Right cardiac atrium (tissue), 5 donors: ENCODE measurements at regions not wholly inside any gene's neighbourhood (a gene's known extent, or its start where the extent isn't known, plus 50 kb on each side); places are given as distances from the start of the nearest gene placed in this dataset.

Experiments used
- ATAC-seq, 2 donors: fragments of 200-7000 bp; cut with Tn5 transposase; one replicate each; pipeline versions ENCODE4 v1.8.0 to v1.9.1; 2020; ENCODE audit warnings: moderate library complexity in 2 of 2, mild to moderate bottlenecking in 1 of 2
- DNase-seq, 3 donors: peaks; one replicate each; pipeline ENCODE4 v3.0.0-alpha.2; 2020
- H3K27ac ChIP-seq: one replicate; pipeline ENCODE4 v1.5.1; 2013; ENCODE audit warnings: mild to moderate bottlenecking, low read length, control low read depth, moderate library complexity
- H3K27me3 ChIP-seq: one replicate; pipeline ENCODE4 v1.6.1; 2013; ENCODE audit not compliant: control insufficient read depth, insufficient read depth
- H3K4me1 ChIP-seq: one replicate; pipeline ENCODE4 v1.6.1; 2013; ENCODE audit warnings: low read length; ENCODE audit not compliant: control insufficient read depth, insufficient read depth
- H3K4me3 ChIP-seq: one replicate; pipeline ENCODE4 v1.5.1; 2013; ENCODE audit warnings: low read length, control low read depth
- H3K9me3 ChIP-seq: one replicate; pipeline ENCODE4 v1.6.1; 2013; ENCODE audit warnings: low read length; ENCODE audit not compliant: control insufficient read depth
- WGBS: extraction: QIAGEN DNeasy Blood & Tissue Kit; methylation state at CpG from one replicate; pipeline ENCODE4 v1.1.7; 2013; 5-methylcytosine and 5-hydroxymethylcytosine counted together
- intact Hi-C, 4 donors: fragments of 100-400 bp; cut with DNase I; formaldehyde crosslinking; loops; one replicate each; pipeline versions ENCODE4 v1.11.0 to v1.14.0; 2022 to 2023
- donor health status: healthy with polysubstance abuse.
- donor health status: DM: no; HTN: yes; CAD: no.
- donor health status: DM: no; HTN: no; CAD: no.
- donor health status: DM: no; HTN: yes; CAD: no; lungs with severe emphysema.
- donor health status: DM: yes; HTN: yes; CAD: no.

GRCh38 chr13:50400035-50400726, 384.9 kb downstream of the KCNRG start:
- no peaks in the 10 kb centered on the region for H3K27me3 ChIP-seq
- H3K4me3 ChIP-seq: no peak overlapping the region
- intact Hi-C loops: no loop called here
- no peaks in the 10 kb centered on the region for H3K9me3 ChIP-seq
- peak; percentile 31 to 73 (median 70) for DNase-seq
- WGBS: 51% methylated on average over 3 of the region's 3 CpGs
- ATAC-seq: peak; percentile 80 to 90
- peak overlapping the region; percentile 20 for H3K27ac ChIP-seq
- H3K4me1 ChIP-seq: peaks cover 4% of the 10 kb centered on the region

DNA sequence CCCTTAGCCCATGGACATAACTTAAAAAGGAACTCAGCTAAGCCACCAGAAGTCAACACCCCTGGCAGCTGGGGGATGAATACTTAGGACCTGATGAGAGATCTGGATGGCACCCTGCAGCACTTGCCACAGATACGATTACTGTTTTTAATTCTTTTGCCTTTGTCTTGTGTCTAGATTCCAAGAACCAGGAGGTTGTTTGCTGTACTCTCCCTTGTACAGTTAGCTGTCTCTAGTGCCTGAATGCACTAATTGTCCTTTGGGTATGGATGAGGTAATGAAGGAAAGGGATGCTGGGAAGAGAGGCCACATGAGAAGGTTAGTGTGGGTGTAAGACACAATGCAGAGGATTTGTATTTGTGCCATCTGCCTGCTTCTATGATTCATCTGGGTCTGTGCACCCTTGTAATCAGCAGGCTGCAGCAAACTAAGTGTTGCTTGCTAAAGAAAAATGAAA, 385.8 kb downstream of the KCNRG start:
- H3K4me1 ChIP-seq: peaks cover 4% of the 10 kb centered on the region
- WGBS: 41% methylated on average over 1 of the region's 1 CpG
- no peak for DNase-seq
- H3K27ac ChIP-seq: no peak overlapping the region
- ATAC-seq: peak; percentile 53 to 74
- no peaks in the 10 kb centered on the region for H3K27me3 ChIP-seq
- H3K9me3 ChIP-seq: no peaks in the 10 kb centered on the region
- H3K4me3 ChIP-seq: no peak overlapping the region
- intact Hi-C loops: no loop called here

DNA sequence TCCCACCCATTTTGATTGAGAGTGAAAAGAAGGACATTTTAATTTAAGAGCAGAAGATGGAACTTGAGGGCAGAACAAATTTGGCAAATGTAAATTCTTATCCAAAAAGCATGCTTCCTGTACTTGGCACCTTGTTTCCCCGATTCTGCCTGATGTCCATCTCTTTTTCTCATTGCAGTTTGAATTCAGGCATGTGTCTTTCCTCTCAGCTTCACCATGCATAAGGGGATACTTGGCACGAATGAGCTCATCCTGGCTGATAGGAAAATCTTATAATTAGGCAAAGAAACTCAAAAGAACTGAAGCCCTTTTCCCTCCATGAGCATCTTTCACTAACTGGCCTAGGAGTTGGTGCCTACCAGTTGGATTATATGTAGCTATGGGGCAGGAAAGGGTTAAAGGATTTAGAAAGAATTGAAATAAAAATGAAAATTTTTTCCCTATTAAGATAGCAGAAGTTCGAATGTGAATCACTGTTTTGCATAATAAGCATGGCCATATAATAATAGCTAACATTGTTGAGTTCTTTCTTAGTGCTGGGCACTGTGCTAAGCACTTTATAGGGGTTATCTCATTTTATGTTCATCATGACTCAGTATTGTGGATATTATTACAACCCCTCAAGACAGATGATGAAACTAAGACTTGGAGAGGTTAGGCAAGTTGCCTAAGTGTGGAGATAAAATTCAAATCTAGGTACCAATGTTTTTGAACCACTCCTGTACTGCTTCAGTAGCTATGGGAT, 386.6 kb downstream of the KCNRG start:
- ATAC-seq: peak; percentile 20 to 67
- H3K4me3 ChIP-seq: no peak overlapping the region
- intact Hi-C loops: no loop called here
- no peaks in the 10 kb centered on the region for H3K9me3 ChIP-seq
- H3K27ac ChIP-seq: no peak overlapping the region
- peaks cover 4% of the 10 kb centered on the region for H3K4me1 ChIP-seq
- no peak for DNase-seq
- H3K27me3 ChIP-seq: no peaks in the 10 kb centered on the region
- 49% methylated on average over 3 of the region's 3 CpGs for WGBS

- Histone ChIP-seq H3K27me3 (no peaks in the 10 kb centered on the region), H3K9me3 (no peaks in the 10 kb centered on the region), H3K4me1 (peaks cover 4% of the 10 kb centered on the region), H3K4me3 (no peak overlapping the region), H3K27ac (no peak overlapping the region)
- WGBS: 52% methylated on average over 1 of the region's 1 CpG
- no peak for DNase-seq
- intact Hi-C loops: no loop called here
- no peak for ATAC-seq
Observed at GRCh38 chr13:50403311-50403710, 388.1 kb downstream of the KCNRG start.

DNA sequence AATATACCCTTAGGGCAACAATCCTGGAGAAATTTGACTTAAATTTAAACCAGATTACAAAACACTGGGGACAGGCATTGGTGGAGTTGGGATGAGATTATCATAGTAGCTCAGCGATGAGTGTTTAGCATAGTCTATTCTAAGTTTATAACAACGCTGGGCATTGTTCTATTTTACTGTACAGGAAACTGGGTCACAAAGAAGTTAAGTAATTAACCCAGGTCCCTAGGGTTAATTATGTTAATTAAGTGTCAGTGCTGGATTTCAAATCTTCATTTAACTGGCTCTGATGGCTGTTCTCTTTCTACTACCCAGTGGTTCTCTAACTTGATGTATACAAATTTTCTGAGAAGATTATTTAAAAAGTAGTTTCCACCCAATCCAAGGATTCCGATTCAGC, 388.9 kb downstream of the KCNRG start:
- intact Hi-C loops: no loop called here
- no peak overlapping the region for H3K27ac ChIP-seq
- ATAC-seq (no peak), DNase-seq (no peak)
- peaks cover 4% of the 10 kb centered on the region for H3K4me1 ChIP-seq
- no peak overlapping the region for H3K4me3 ChIP-seq
- WGBS: 66% methylated on average over 3 of the region's 3 CpGs
- no peaks in the 10 kb centered on the region for H3K9me3 ChIP-seq
- H3K27me3 ChIP-seq: no peaks in the 10 kb centered on the region

GRCh38 chr13:50404769-50405168, 389.5 kb downstream of the KCNRG start:
- H3K4me1 ChIP-seq: peaks cover 4% of the 10 kb centered on the region
- no peaks in the 10 kb centered on the region for H3K9me3 ChIP-seq
- intact Hi-C loops: no loop called here
- 86% methylated on average over 1 of the region's 1 CpG for WGBS
- no peaks in the 10 kb centered on the region for H3K27me3 ChIP-seq
- no peak overlapping the region for H3K27ac ChIP-seq
- no peak overlapping the region for H3K4me3 ChIP-seq
- DNase-seq (no peak), ATAC-seq (no peak)

DNA sequence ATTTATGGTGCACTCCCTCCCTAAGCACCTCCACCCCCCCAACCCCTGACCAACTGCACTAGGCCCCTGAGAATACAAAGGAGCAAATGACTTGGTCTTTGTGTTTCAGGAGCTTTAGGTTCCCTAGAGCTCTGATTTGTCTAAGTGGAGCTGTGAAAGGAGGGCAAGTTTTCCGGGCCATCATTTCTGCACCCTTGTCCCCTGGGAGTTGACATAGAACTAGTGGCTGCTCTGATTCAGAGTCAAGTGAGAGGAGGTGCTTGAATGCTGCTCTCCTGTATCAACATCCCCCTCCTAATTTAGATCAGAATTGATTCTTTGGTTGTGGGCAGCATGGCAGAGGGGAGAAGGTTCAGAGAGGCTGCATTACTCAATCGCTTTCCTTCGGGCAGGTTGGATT, 391.6 kb downstream of the KCNRG start:
- 93% methylated on average over 3 of the region's 3 CpGs for WGBS
- Histone ChIP-seq H3K27ac (no peak overlapping the region), H3K4me3 (no peak overlapping the region), H3K4me1 (peaks cover 5% of the 10 kb centered on the region), H3K9me3 (no peaks in the 10 kb centered on the region), H3K27me3 (no peaks in the 10 kb centered on the region)
- ATAC-seq (no peak), DNase-seq (no peak)
- intact Hi-C loops: no loop called here

DNA sequence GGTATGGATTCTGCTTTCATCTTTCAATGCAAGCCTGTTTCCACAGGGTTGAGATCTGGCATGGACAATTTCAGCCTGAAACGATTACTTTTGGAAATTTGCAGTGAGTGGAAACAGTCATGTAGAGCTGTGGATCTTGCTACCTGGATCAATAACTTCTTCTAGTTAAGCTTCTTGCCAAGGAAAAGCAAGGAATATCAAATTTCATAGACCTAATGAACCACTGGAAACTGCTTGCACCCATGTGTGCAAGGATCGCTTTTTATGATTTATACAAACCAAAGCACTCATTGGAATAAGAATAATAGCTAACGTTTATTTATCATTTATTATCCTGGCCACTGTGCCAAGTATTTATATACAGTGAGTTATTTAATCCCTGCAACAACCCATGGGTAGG, 392.8 kb downstream of the KCNRG start:
- Histone ChIP-seq H3K27me3 (no peaks in the 10 kb centered on the region), H3K4me3 (no peak overlapping the region), H3K4me1 (peaks cover 5% of the 10 kb centered on the region), H3K27ac (no peak overlapping the region), H3K9me3 (no peaks in the 10 kb centered on the region)
- WGBS: 86% methylated on average over 3 of the region's 3 CpGs
- intact Hi-C loops: no loop called here
- DNase-seq (no peak), ATAC-seq (no peak)

- Histone ChIP-seq H3K4me1 (peaks cover 5% of the 10 kb centered on the region), H3K27me3 (no peaks in the 10 kb centered on the region), H3K4me3 (no peak overlapping the region), H3K9me3 (no peaks in the 10 kb centered on the region), H3K27ac (no peak overlapping the region)
- intact Hi-C loops: no loop called here
- WGBS: 94% methylated on average over 2 of the region's 2 CpGs
- no peak for DNase-seq
- no peak for ATAC-seq
Observed at GRCh38 chr13:50409220-50409619, 394.0 kb downstream of the KCNRG start.

GRCh38 chr13:50410921-50411746, 395.9 kb downstream of the KCNRG start:
- no peak overlapping the region for H3K4me3 ChIP-seq
- 58% methylated on average over 5 of the region's 5 CpGs for WGBS
- no peaks in the 10 kb centered on the region for H3K9me3 ChIP-seq
- intact Hi-C loops: no loop called here
- ATAC-seq (peak; percentile 70 to 86), DNase-seq (peak in 2 of 3 donors; percentile 24 to 32)
- H3K27ac ChIP-seq: no peak overlapping the region
- H3K4me1 ChIP-seq: peaks cover 5% of the 10 kb centered on the region
- H3K27me3 ChIP-seq: no peaks in the 10 kb centered on the region

DNA sequence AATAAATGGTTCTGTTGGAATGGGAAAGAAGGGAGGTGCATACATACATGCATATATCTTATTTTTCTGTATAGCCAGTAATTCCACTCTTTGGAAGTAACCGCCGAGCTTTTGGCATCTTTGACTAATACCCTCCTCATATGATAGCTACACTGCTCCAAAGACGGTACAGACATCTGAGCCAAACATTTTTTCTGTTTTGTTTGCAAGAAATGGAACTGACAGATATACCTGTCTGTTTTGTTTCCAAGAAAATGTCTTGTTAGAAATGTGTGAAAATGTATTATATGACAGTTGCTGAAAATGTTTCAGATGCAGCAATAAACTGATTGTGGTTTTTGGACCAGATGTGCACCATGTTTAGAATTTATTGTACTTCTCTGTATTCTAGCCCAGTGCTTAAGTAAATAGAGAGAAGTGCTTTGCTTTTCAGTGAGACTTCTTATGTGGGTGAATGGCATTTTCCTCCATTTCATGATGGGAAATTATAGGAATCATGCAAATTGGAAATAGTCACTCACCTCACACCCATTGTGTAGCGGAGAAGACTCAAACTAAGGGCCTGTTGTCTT, 396.9 kb downstream of the KCNRG start:
- H3K27me3 ChIP-seq: no peaks in the 10 kb centered on the region
- ATAC-seq: no peak
- H3K27ac ChIP-seq: no peak overlapping the region
- no peaks in the 10 kb centered on the region for H3K9me3 ChIP-seq
- DNase-seq: no peak
- H3K4me1 ChIP-seq: peaks cover 5% of the 10 kb centered on the region
- WGBS: 94% methylated on average over 4 of the region's 4 CpGs
- no peak overlapping the region for H3K4me3 ChIP-seq
- intact Hi-C loops: no loop called here
